ENCODE measurements at regions not wholly inside any gene's neighbourhood (a gene's known extent, or its start where the extent isn't known, plus 50 kb on each side); places are given as distances from the start of the nearest gene placed in this dataset.
A peak's percentile ranks its signal among the peaks of the same experiment; 100 is the strongest.

DNA sequence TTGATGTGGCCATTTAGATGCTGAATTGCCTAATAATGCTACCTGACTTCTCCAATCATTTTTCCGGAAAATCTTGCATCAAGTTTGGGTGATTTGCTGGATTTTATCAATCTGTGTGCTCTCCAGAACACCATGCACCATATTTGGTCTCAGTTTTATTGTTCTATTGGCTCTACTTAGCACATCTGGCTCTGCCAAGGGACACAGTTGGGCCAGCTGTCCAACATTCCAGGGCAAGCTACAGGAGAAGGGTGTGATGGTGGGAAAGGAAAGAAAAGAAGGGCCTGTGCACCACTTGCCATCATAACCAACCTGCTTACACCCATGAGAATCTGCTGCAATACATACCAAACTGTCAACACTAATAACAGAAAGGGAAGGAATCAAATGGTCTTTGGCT lies 90.2 kb upstream of the NFIA start:
- no peak overlapping the region for H3K27ac Mint-ChIP-seq (ENCODE audit: unreplicated experiment)
- H3K4me1 Mint-ChIP-seq (ENCODE audit: low read depth, unreplicated experiment), result peaks cover 17% of the 10 kb centered on the region
- no peak overlapping the region for H3K4me3 Mint-ChIP-seq (ENCODE audit: unreplicated experiment)
- H3K27me3 Mint-ChIP-seq (ENCODE audit: unreplicated experiment), result peaks cover 2% of the 10 kb centered on the region
- TF ChIP-seq, protein P1, sequence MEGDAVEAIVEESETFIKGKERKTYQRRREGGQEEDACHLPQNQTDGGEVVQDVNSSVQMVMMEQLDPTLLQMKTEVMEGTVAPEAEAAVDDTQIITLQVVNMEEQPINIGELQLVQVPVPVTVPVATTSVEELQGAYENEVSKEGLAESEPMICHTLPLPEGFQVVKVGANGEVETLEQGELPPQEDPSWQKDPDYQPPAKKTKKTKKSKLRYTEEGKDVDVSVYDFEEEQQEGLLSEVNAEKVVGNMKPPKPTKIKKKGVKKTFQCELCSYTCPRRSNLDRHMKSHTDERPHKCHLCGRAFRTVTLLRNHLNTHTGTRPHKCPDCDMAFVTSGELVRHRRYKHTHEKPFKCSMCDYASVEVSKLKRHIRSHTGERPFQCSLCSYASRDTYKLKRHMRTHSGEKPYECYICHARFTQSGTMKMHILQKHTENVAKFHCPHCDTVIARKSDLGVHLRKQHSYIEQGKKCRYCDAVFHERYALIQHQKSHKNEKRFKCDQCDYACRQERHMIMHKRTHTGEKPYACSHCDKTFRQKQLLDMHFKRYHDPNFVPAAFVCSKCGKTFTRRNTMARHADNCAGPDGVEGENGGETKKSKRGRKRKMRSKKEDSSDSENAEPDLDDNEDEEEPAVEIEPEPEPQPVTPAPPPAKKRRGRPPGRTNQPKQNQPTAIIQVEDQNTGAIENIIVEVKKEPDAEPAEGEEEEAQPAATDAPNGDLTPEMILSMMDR (IDR thresholded peaks at IDR 0.05; ENCODE audit: partially characterized antibody, unreplicated experiment), result no peak
- no peak for DNase-seq
- peaks cover 5% of the 10 kb centered on the region for H3K36me3 Mint-ChIP-seq (ENCODE audit: unreplicated experiment)
- no peaks in the 10 kb centered on the region for H3K9me3 Mint-ChIP-seq (ENCODE audit: unreplicated experiment)

- Mint-ChIP-seq H3K36me3 (ENCODE audit: unreplicated experiment) (peaks cover 5% of the 10 kb centered on the region), H3K27ac (ENCODE audit: unreplicated experiment) (no peak overlapping the region), H3K9me3 (ENCODE audit: unreplicated experiment) (no peaks in the 10 kb centered on the region), H3K27me3 (ENCODE audit: unreplicated experiment) (peaks cover 2% of the 10 kb centered on the region), H3K4me1 (ENCODE audit: low read depth, unreplicated experiment) (peaks cover 18% of the 10 kb centered on the region), H3K4me3 (ENCODE audit: unreplicated experiment) (no peak overlapping the region)
- TF ChIP-seq, protein P1 (IDR thresholded peaks at IDR 0.05; ENCODE audit: partially characterized antibody, unreplicated experiment), result no peak
- DNase-seq, result no peak
Observed at GRCh38 chr1:60990714-60991090, 91.7 kb upstream of the NFIA start.

DNA sequence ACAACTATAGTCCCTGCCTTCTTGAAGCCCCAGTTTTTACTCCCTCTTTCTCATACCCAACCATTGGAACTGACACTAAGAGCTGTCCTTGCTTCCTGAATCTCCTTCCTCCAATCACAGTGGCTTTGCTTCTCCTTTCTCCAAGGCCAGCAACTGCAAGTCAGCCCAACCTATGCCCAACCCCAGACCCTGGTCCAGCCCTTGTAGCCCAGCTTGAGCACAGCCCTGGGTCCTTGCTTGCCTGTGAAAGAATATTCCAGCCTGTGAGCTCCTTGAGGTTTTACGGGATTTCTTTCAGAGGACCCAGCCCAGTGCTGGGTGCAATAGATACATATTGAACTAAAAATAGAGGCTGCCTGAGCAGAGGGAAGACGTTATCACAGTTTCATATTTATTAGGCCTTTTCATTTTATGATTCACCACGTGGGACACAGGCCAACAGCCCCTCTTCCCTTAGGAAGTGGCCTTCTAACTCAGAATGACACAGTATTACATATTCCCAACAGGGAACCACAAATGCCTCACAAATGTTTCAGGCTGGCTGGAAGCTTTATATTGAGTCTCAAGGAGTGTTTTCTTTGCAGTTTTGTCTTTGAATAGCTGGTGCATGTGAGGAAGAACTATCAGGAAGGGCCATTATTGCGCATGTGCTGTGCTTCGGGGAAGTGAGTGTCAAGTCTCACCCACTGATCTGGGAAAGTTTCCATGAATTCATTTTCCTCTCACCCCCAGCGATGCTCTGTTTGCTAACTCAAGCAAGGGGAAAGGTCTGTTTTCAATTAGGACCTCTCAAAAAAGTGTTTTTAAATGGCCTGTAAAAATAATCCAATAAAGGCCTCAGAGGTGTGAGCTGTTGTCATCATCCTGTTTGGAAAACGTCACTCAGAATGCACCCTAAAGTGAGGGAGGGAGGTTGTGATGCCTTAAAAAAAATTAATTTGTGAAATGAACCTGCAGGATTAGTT lies 92.3 kb upstream of the NFIA start:
- TF ChIP-seq, protein P1 (IDR thresholded peaks at IDR 0.05; ENCODE audit: partially characterized antibody, unreplicated experiment), result no peak
- no peak overlapping the region for H3K27ac Mint-ChIP-seq (ENCODE audit: unreplicated experiment)
- peaks cover 5% of the 10 kb centered on the region for H3K36me3 Mint-ChIP-seq (ENCODE audit: unreplicated experiment)
- no peak overlapping the region for H3K4me3 Mint-ChIP-seq (ENCODE audit: unreplicated experiment)
- peaks cover 2% of the 10 kb centered on the region for H3K27me3 Mint-ChIP-seq (ENCODE audit: unreplicated experiment)
- H3K9me3 Mint-ChIP-seq (ENCODE audit: unreplicated experiment), result no peaks in the 10 kb centered on the region
- H3K4me1 Mint-ChIP-seq (ENCODE audit: low read depth, unreplicated experiment), result peaks cover 20% of the 10 kb centered on the region
- DNase-seq, result no peak

DNA sequence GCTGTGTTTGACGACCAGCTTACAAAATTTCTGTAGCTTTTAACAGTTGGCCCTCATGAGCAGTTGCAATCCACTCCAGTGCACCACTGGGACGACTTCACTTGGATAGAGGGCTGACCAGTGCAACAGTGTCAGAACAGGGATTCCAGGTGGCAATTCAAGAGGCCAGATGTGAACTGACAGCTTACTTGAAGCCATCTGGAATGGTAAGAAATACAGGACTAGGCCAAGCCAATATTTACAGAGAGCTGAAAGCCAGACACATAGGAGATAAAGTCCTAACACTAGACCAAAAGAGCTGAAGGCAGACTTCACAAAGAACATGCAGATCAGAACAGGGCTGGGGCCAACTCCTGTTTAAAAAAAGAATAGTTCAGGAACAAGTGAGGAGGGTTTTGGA lies 93.5 kb upstream of the NFIA start:
- no peak overlapping the region for H3K4me3 Mint-ChIP-seq (ENCODE audit: unreplicated experiment)
- no peak for DNase-seq
- H3K27me3 Mint-ChIP-seq (ENCODE audit: unreplicated experiment), result peaks cover 2% of the 10 kb centered on the region
- H3K4me1 Mint-ChIP-seq (ENCODE audit: low read depth, unreplicated experiment), result peaks cover 20% of the 10 kb centered on the region
- peaks cover 5% of the 10 kb centered on the region for H3K36me3 Mint-ChIP-seq (ENCODE audit: unreplicated experiment)
- TF ChIP-seq, protein P1 (IDR thresholded peaks at IDR 0.05; ENCODE audit: partially characterized antibody, unreplicated experiment), result no peak
- H3K9me3 Mint-ChIP-seq (ENCODE audit: unreplicated experiment), result no peaks in the 10 kb centered on the region
- peak overlapping the region; percentile 15 for H3K27ac Mint-ChIP-seq (ENCODE audit: unreplicated experiment)

GRCh38 chr1:60987904-60988303 lies 94.5 kb upstream of the NFIA start:
- peaks cover 5% of the 10 kb centered on the region for H3K36me3 Mint-ChIP-seq (ENCODE audit: unreplicated experiment)
- H3K27ac Mint-ChIP-seq (ENCODE audit: unreplicated experiment), result no peak overlapping the region
- TF ChIP-seq, protein P1 (IDR thresholded peaks at IDR 0.05; ENCODE audit: partially characterized antibody, unreplicated experiment), result no peak
- H3K4me3 Mint-ChIP-seq (ENCODE audit: unreplicated experiment), result no peak overlapping the region
- H3K9me3 Mint-ChIP-seq (ENCODE audit: unreplicated experiment), result no peaks in the 10 kb centered on the region
- DNase-seq, result no peak
- H3K4me1 Mint-ChIP-seq (ENCODE audit: low read depth, unreplicated experiment), result peaks cover 20% of the 10 kb centered on the region
- peaks cover 2% of the 10 kb centered on the region for H3K27me3 Mint-ChIP-seq (ENCODE audit: unreplicated experiment)

Data from glutamatergic neuron (in vitro differentiated cells).